ENCODE measurements at regions not wholly inside any gene's neighbourhood (a gene's known extent, or its start where the extent isn't known, plus 50 kb on each side); places are given as distances from the start of the nearest gene placed in this dataset.
"Not testable (repeated sequence)": the region's sequence is repeated elsewhere in the genome, so short reads cannot be mapped to it uniquely, and the experiment has no call there.

DNA sequence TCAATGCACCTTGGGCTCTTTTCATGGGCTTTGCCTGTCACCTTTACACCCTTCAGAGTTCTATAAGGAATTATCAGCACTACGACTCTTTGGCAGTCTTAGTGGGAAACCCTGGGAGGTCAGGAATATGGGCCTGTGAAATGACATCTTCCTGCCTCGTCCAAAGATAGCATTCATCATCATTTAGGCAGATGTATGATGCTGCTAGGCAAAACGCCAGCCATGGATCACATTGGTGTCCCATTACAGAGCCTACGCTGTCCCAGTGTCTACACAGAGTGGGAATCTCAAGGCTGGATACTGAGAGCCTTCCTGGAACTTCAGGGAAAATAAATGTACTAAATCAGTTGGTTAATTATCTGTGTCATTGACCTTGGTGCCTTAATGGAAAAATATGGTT lies 259.4 kb upstream of the CELF2 start:
- no peak for DNase-seq (ENCODE audit: low read depth, low spot score)

DNA sequence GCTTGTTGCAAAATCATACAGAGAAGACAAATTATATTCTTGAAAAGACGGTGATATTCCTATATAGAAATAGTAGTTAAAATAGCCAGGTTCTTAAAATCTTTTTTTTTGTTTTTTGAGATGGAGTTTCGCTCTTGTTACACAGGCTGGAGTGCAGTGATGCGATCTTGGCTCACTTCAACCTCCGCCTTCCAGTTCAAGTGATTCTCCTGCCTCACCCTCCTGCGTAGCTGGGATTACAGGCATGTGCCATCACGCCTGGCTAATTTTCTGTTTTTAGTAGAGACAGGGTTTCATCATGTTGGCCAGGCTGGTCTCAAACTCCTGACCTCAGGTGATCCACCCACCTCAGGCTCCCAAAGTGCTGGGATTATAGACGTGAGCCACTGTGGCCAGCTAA lies 257.9 kb upstream of the CELF2 start:
- DNase-seq (ENCODE audit: low read depth, low spot score) = not testable (repeated sequence)

DNA sequence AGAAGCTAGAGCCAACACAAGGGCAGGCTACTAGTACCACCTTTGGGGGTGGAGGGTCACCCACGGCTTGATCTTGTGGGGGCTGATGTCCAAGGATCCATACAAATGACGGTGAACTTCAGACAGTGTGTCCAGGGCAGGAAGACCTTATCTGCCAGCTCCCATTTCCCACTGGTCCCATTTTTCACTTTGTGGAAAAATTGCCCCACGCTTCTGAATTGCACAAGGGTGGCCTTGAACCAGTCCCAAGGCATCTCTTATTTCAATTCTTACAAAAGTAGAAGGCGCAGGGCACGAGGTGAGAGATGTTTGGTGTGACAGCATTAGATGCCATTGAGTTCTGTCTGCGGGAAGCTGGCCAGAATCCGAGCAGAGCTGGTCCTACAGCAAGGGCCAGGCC lies 252.7 kb upstream of the CELF2 start:
- no peak for DNase-seq (ENCODE audit: low read depth, low spot score)

- no peak for DNase-seq (ENCODE audit: low read depth, low spot score)
These were observed 245.3 kb upstream of the CELF2 start for GRCh38 chr10:10772411-10772810.

DNA sequence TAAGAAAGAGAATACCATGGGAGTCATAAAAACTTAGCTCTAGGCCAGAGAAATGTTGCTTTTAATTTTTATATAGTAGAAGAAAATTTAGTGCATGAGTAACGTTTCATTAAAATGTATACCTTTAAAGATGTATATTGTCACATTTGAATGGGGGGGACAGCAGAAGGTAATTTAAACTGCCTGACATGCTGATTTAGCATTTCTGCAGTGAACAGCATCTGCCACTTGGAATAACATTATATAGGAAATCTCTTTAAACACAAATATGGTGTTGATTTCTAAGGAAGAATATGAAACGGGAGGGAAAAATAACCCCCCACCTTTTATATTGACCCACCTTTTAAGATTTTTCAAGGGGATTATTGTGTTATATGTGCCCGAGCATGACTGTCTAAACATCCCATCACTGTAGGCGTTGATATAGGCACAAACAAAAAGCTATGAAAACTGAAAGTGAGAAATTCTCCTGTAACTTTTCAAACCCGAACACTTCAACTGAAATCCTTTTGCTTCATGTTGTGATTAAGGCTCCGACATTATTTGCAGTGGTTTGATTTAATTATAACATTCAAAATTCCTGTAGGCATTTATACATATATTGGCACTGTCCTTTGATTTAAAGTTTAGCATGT lies 244.7 kb upstream of the CELF2 start:
- DNase-seq (ENCODE audit: low read depth, low spot score) = no peak

DNA sequence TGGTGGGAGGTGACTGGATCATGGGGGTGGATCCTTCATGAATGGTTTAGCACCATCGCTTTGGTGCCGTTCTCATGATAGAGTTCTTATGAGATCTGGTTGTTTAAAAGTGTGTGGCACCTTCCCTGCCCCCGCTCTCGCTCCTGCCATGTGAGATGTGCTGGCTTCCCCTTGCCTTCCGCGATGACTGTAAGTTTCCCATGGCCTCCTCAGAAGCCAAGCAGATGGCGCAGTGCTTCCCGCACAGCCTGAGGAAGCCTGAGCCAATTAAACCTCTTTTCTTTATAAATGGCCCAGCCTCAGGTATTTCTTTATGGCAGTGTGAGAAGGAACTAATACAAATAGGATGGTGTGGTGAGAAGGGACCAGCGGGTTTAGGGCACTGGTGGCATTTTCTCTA lies 243.3 kb upstream of the CELF2 start:
- no peak for DNase-seq (ENCODE audit: low read depth, low spot score)

GRCh38 chr10:10776363-10776762 lies 241.3 kb upstream of the CELF2 start:
- DNase-seq (ENCODE audit: low read depth, low spot score) = no peak

GRCh38 chr10:10777279-10777678 lies 240.4 kb upstream of the CELF2 start:
- DNase-seq (ENCODE audit: low read depth, low spot score) = no peak

GRCh38 chr10:10777723-10778122 lies 239.9 kb upstream of the CELF2 start:
- DNase-seq (ENCODE audit: low read depth, low spot score) = no peak

GRCh38 chr10:10778959-10779358 lies 238.7 kb upstream of the CELF2 start:
- no peak for DNase-seq (ENCODE audit: low read depth, low spot score)

- no peak for DNase-seq (ENCODE audit: low read depth, low spot score)
These were observed 238.2 kb upstream of the CELF2 start for GRCh38 chr10:10779511-10779910.

GRCh38 chr10:10780746-10781145 lies 236.9 kb upstream of the CELF2 start:
- DNase-seq (ENCODE audit: low read depth, low spot score) = no peak

DNA sequence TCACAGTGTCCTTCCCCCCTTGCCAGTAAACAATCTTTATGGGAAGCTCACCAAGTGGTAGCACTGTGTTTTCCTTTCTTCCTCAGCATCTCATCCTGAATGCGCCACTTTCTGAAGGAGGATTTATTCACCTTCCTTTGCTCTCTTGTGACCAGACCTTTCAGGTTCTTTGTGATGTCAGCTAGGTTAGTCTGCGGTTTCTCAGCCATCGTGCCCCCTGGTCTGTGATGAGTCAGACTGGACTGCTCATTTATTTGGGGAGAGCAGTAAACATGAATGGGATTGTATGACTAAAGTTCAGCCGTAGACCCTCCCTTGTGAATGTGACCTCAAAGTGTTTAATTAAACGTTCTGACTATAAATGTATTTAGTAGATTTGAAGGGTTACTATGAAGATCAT lies 235.1 kb upstream of the CELF2 start:
- DNase-seq (ENCODE audit: low read depth, low spot score) = no peak

DNA sequence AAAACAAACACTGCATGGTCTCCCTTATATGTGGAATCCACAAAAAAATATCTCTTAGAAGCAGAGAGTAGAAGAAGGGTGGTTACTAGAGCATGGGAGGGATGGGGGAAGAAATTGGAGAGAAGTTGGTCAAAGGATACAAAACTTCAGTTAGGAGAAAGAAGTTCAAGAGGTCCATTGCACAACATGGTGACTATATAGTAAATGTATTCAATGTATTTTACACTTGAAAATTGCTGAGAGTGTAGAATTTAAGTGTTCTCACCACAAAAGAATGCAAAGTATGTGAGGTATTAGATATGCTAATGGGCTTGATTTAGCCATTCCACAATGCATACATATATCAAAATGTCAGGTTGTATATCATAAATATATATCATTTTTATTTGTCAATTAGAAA lies 232.0 kb upstream of the CELF2 start:
- no peak for DNase-seq (ENCODE audit: low read depth, low spot score)

GRCh38 chr10:10786109-10787090 lies 231.3 kb upstream of the CELF2 start:
- DNase-seq (ENCODE audit: low read depth, low spot score) = no peak

- DNase-seq (ENCODE audit: low read depth, low spot score) = no peak
These were observed 230.1 kb upstream of the CELF2 start for GRCh38 chr10:10787586-10787985.

GRCh38 chr10:10788761-10789160 lies 228.9 kb upstream of the CELF2 start:
- no peak for DNase-seq (ENCODE audit: low read depth, low spot score)

GRCh38 chr10:10791869-10792268 lies 225.8 kb upstream of the CELF2 start:
- DNase-seq (ENCODE audit: low read depth, low spot score) = no peak

DNA sequence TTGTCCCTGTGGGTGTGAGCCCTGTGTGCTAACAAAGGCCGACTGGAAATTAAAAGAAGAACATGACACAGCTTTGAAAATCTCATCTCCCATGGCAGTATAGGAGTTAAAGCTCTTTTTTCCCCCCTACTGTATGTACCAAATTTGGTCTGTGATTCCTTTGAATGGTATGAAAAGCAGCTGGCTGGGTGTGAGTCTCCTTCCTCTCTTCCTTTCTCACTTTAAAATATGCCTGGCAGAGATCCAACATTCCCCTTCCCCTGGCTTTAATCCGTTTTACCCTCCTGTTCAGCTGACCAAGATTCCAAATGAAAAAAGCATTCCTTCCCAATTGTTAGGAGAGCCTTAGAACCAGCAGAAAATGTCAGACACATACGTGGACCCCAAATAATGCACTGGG lies 225.0 kb upstream of the CELF2 start:
- no peak for DNase-seq (ENCODE audit: low read depth, low spot score)

- no peak for DNase-seq (ENCODE audit: low read depth, low spot score)
These were observed 223.6 kb upstream of the CELF2 start for GRCh38 chr10:10794046-10794445.

- no peak for DNase-seq (ENCODE audit: low read depth, low spot score)
These were observed 222.9 kb upstream of the CELF2 start for GRCh38 chr10:10794791-10795191.

- DNase-seq (ENCODE audit: low read depth, low spot score) = no peak
These were observed 221.5 kb upstream of the CELF2 start for GRCh38 chr10:10796061-10796773.
